HG02763 (cell line): ENCODE measurements at regions not wholly inside any gene's neighbourhood (a gene's known extent, or its start where the extent isn't known, plus 50 kb on each side); places are given as distances from the start of the nearest gene placed in this dataset.
"Not testable (repeated sequence)": the region's sequence is repeated elsewhere in the genome, so short reads cannot be mapped to it uniquely, and the experiment has no call there.

Source experiments
- ATAC-seq: cut with Tn5 transposase; IDR thresholded peaks from one replicate; pipeline ENCODE4 v1.9.1; 2021; ENCODE audit warnings: mild to moderate bottlenecking, moderate library complexity; ENCODE audit not compliant: unreplicated experiment

- ATAC-seq, result no peak
Observed at GRCh38 chr20:11162026-11162775, 488.4 kb upstream of the JAG1 start.

- ATAC-seq, result no peak
Observed at GRCh38 chr20:11165789-11166188, 492.0 kb upstream of the JAG1 start.

GRCh38 chr20:11166712-11167111 lies 492.9 kb upstream of the JAG1 start:
- no peak for ATAC-seq

GRCh38 chr20:11168026-11168425 lies 494.2 kb upstream of the JAG1 start:
- no peak for ATAC-seq

- ATAC-seq, result no peak
Observed at GRCh38 chr20:11170025-11170424, 496.2 kb upstream of the JAG1 start.

GRCh38 chr20:11170565-11170964 lies 496.8 kb upstream of the JAG1 start:
- ATAC-seq, result no peak

- ATAC-seq, result no peak
Observed at GRCh38 chr20:11172881-11173280, 499.1 kb upstream of the JAG1 start.

GRCh38 chr20:11173916-11174315 lies 500.1 kb upstream of the JAG1 start:
- ATAC-seq, result no peak

GRCh38 chr20:11174861-11175260 lies 501.1 kb upstream of the JAG1 start:
- ATAC-seq, result no peak

GRCh38 chr20:11176431-11176830 lies 502.6 kb upstream of the JAG1 start:
- ATAC-seq, result no peak

GRCh38 chr20:11178946-11179654 lies 505.3 kb upstream of the JAG1 start:
- no peak for ATAC-seq

GRCh38 chr20:11180186-11180585 lies 506.4 kb upstream of the JAG1 start:
- ATAC-seq, result no peak

- not testable (repeated sequence) for ATAC-seq
Observed at GRCh38 chr20:11181129-11181528, 507.3 kb upstream of the JAG1 start.

GRCh38 chr20:11181966-11182365 lies 508.2 kb upstream of the JAG1 start:
- ATAC-seq, result no peak

GRCh38 chr20:11182720-11183119 lies 508.9 kb upstream of the JAG1 start:
- ATAC-seq, result no peak

GRCh38 chr20:11186301-11187008 lies 512.7 kb upstream of the JAG1 start:
- no peak for ATAC-seq

GRCh38 chr20:11188843-11189603 lies 515.2 kb upstream of the JAG1 start:
- ATAC-seq, result no peak

GRCh38 chr20:11190741-11191140 lies 516.9 kb upstream of the JAG1 start:
- no peak for ATAC-seq

- ATAC-seq, result no peak
Observed at GRCh38 chr20:11192106-11192505, 518.3 kb upstream of the JAG1 start.

- no peak for ATAC-seq
Observed at GRCh38 chr20:11193241-11193640, 519.4 kb upstream of the JAG1 start.

GRCh38 chr20:11195169-11195568 lies 521.4 kb upstream of the JAG1 start:
- ATAC-seq, result no peak
